AG04449 (cell line): ENCODE measurements at regions not wholly inside any gene's neighbourhood (a gene's known extent, or its start where the extent isn't known, plus 50 kb on each side); places are given as distances from the start of the nearest gene placed in this dataset.

Experiments used
- CTCF ChIA-PET: fragments of 350-600 bp; formaldehyde crosslinking; extraction: SDS; loops from one replicate; lab custom pipeline; 2021; ENCODE audit warnings: antibody characterized with exemption; lab: Yijun Ruan, JAX
- POLR2A ChIA-PET: fragments of 400-600, 350-600 bp; formaldehyde crosslinking; extraction: SDS; loops from one replicate; lab custom pipeline; 2020; ENCODE audit warnings: antibody characterized with exemption, inconsistent platforms; lab: Yijun Ruan, JAX
- DNase-seq: peaks from one replicate; pipeline ENCODE4 v3.0.0-alpha.2; 2010; ENCODE audit warnings: low read depth, low spot score
- H3K4me3 ChIP-seq: 2 replicates; pipeline ENCODE4 v1.5.1; 2011; ENCODE audit warnings: low read depth, mild to moderate bottlenecking, control low read depth, low read length
- TF ChIP-seq, protein P1 (sequence below): IDR thresholded peaks from one replicate; pipeline ENCODE4 v1.5.1; 2011; ENCODE audit warnings: mild to moderate bottlenecking, moderate library complexity, low read length, control low read depth, inconsistent platforms; ENCODE audit not compliant: insufficient read depth; ENCODE audit errors: missing control alignments

DNA sequence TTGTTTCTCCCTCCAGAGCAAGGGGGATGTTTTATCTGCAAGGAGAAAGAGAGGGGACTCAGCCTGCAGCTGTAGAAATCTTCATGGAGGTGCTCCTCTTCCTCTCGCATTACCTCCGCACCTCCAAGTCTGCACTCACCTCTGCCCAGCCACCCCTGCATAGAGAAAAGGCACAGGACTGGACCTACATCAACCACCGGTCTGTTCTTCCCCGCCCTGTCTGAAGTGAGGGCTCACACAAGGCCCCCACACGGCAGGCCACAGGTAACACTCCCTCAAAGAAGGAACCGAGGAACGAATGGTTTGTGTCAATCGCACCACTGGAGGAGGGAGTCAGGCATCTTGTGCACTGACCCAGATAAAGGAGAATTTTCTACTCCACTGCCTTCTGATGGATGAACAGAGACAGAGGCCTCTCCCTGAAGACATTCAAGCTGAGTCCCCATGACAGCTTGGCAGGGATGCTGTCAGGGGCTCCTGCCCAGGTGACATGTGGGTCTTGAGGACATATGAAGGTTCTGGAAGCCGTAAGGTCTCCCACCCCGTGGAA lies 260.3 kb downstream of the XXYLT1 start:
- TF ChIP-seq, protein P1, sequence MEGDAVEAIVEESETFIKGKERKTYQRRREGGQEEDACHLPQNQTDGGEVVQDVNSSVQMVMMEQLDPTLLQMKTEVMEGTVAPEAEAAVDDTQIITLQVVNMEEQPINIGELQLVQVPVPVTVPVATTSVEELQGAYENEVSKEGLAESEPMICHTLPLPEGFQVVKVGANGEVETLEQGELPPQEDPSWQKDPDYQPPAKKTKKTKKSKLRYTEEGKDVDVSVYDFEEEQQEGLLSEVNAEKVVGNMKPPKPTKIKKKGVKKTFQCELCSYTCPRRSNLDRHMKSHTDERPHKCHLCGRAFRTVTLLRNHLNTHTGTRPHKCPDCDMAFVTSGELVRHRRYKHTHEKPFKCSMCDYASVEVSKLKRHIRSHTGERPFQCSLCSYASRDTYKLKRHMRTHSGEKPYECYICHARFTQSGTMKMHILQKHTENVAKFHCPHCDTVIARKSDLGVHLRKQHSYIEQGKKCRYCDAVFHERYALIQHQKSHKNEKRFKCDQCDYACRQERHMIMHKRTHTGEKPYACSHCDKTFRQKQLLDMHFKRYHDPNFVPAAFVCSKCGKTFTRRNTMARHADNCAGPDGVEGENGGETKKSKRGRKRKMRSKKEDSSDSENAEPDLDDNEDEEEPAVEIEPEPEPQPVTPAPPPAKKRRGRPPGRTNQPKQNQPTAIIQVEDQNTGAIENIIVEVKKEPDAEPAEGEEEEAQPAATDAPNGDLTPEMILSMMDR: no peak
- POLR2A ChIA-PET: no interaction called here
- DNase-seq: no peak
- no peak overlapping the region for H3K4me3 ChIP-seq
- CTCF ChIA-PET: no interaction called here

DNA sequence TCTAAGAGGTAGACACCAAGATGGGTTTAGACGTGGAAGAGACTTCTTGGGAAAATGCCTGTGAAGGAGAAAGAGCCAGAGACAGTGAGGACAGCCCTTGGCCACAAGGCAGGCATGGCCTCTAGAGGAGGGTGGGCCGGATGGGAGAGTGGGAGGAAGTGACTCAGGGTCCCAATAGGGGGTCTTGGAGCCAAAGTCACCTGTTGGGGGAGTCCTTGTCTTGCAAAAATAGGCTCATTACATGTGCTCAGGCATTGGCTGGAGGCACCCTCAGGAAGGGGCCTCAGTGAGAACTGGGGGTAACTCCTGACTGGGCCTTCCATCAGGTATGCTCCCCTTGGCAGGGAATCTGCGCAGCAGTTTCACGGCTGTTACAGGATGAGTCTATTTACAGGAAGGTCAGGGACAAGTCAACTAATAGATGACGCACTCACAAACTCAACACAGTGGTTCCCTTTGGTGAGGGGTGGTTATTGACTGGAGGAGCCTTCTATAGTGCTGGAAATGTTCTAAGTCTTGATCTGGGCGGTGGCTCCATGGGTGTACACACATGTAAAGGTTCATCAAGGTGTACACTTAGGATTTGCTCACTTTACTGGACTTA lies 259.6 kb downstream of the XXYLT1 start:
- no peak for DNase-seq
- TF ChIP-seq, protein P1: no peak
- ChIA-PET CTCF (interaction anchor here (2.0 kb wide), 1 partner anchor 10 kb away, joined by 6 read pairs; no protein-coding TSS in a partner anchor), POLR2A (no interaction called here)
- H3K4me3 ChIP-seq: no peak overlapping the region

DNA sequence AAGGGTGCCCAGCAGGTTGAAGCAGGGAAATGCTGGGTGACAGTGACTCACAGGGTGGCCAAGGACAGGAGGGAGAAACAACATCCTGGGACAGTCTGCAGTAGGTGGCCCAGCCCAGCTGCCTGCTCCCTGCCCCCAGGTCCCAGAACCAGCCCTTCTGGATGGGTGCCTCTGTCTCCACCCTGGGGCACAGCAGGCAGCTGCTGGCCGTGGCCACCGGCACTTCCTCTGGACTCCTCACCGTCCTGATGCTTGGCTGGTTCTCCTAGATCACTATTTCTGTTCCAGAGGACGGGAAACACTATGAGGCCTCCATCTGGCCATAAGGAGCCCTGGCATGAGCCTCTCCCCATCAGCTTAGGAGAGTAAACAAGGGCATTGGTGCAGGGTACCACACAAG lies 258.9 kb downstream of the XXYLT1 start:
- TF ChIP-seq, protein P1: no peak
- no peak overlapping the region for H3K4me3 ChIP-seq
- DNase-seq: no peak
- CTCF ChIA-PET: interaction anchor here (0.6 to 2.0 kb wide), 2 partner anchors 9 to 90 kb away, joined by 3 to 6 read pairs; no protein-coding TSS in a partner anchor
- POLR2A ChIA-PET: no interaction called here

DNA sequence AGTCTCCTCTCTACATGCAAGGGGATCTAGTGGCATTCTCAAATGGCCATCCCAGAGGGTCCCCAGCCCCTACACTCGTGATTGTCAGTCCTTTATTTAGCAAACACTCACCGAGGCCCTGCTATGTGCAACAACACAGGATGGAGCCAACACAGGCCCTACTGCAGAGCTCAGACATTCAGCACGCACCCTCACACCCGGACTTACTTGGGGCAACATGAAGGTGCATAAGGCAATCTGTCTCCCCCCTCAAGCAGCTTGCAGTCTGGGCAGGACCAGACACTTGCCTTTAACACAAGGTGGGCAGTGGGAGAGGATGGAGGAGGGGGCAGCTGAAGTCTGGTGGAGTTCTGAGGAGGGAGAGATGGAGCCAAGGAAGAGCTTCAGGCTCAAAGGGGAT lies 258.4 kb downstream of the XXYLT1 start:
- no peak overlapping the region for H3K4me3 ChIP-seq
- ChIA-PET CTCF (interaction anchor here (0.6 to 2.0 kb wide), 2 partner anchors 8 to 90 kb away, joined by 3 to 6 read pairs; no protein-coding TSS in a partner anchor), POLR2A (no interaction called here)
- TF ChIP-seq, protein P1: no peak
- DNase-seq: no peak

DNA sequence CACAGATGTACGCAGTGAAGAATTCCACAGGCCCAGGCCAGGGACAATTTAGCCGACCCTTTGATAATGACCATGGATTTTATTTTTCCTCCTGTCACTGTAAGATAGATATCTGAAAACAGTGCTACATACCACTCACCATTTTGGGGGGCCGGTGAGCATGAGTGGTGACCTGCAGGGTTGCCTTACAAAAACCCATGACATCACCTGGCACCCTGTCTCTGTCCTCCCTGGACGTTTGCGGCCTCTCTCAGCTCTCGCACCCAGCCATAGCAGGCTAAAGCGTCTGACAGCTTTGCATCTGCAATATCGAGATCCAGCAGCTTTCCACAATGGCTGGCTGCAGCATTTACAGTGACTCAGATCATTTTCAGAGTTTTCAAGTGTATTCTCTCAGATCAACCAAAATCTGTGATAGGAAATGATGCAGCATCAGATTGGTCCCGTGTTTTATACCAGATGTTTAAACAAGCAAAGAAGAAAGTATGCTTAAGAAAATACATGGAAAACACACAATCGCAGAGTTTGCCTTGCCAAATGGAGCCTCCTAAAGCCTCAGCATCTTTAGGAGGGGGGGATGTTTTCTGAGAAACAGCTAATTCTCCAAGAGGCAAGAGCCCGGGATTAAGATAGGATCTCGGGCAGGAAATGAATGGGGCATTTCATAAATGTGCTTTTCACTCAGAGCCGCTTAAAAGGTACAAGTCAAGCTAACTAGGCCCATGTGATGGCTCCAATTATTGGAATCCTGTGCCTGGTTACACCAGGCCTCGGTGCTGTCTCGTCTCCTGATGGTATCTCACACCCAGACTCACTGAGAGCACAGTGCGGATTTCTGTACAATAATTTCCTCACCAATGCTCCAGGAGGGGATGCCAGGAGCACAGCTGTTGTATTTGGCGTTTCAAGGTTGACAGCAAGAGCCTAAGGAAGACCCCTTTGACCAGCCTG lies 257.3 kb downstream of the XXYLT1 start:
- no peak for DNase-seq
- no peak overlapping the region for H3K4me3 ChIP-seq
- CTCF ChIA-PET: no interaction called here
- POLR2A ChIA-PET: no interaction called here
- TF ChIP-seq, protein P1: no peak

DNA sequence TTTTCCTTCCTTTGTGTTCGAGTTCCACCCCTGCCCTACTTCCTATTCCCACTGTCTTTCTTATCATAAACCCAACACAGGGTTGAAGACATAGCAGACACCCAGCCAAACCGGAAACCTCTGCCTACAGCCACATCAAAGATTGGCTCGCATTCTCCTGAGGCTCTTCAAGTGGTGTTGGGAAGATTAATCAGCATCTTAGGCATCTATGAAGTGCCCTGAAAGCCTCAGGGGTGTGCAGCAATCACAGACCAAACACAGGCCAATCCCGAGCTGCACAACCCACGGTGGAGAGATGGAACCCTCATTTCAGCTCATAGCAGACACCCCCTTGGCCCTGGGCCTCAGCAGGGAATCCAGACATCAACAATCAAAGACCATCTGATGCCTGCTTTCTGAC lies 255.9 kb downstream of the XXYLT1 start:
- H3K4me3 ChIP-seq: no peak overlapping the region
- TF ChIP-seq, protein P1: no peak
- no peak for DNase-seq
- POLR2A ChIA-PET: no interaction called here
- CTCF ChIA-PET: no interaction called here
